Stimulated activated CD4-positive, alpha-beta T cell treated with anti-CD3 and anti-CD28 coated beads, Interleukin-1b, Interleukin-23, amount 100 ng/mL, for 4 hours (primary cell): ENCODE measurements at regions not wholly inside any gene's neighbourhood (a gene's known extent, or its start where the extent isn't known, plus 50 kb on each side); places are given as distances from the start of the nearest gene placed in this dataset.
"Not testable (repeated sequence)": the region's sequence is repeated elsewhere in the genome, so short reads cannot be mapped to it uniquely, and the experiment has no call there.

ENCODE experiments used
- DNase-seq, 2 donors: peaks; one replicate each; pipeline ENCODE4 v3.0.0-alpha.2; 2020; ENCODE audit warnings: low read depth in 2 of 2

GRCh38 chr5:174433098-174433497 is 291.3 kb upstream of the MSX2 start:
- no peak for DNase-seq

- no peak for DNase-seq
Measured at GRCh38 chr5:174436750-174437149, 287.6 kb upstream of the MSX2 start.

DNA sequence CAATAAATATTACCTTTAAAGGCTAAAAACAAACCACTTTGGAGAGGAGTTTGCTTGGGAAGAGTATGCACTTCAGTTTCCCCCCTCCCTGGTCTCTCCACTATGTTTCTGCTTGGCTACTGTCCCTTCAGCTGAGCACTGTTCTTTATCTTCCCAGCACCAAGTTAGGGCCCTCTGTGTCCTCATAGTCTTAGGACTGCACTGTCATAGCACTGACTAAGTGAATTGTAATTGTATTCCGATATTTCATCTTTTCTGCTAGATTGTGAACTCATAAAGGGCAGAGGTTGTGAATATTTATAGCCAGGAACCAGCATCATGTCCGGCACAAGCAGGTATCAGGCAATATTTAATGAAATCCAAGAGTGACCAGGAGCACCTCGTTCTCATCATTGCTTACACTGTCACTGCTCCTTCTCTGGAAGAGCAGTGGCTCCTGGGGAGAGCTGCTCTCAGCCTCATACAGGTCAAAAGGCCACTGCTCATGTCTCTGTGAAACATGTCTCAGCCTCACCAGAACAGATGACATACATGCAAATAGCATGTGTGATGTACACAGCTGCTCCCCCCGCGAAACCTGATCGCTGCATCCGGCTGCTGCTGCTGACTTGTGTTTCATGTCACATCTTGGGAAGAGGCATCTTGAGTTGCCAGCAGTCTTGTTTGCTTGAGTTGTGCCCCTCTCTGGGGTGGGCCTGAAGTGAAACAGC is 279.7 kb upstream of the MSX2 start:
- DNase-seq: no peak

- DNase-seq: no peak
Measured at GRCh38 chr5:174446446-174446845, 277.9 kb upstream of the MSX2 start.

- DNase-seq: no peak
Measured at GRCh38 chr5:174446988-174447387, 277.4 kb upstream of the MSX2 start.

DNA sequence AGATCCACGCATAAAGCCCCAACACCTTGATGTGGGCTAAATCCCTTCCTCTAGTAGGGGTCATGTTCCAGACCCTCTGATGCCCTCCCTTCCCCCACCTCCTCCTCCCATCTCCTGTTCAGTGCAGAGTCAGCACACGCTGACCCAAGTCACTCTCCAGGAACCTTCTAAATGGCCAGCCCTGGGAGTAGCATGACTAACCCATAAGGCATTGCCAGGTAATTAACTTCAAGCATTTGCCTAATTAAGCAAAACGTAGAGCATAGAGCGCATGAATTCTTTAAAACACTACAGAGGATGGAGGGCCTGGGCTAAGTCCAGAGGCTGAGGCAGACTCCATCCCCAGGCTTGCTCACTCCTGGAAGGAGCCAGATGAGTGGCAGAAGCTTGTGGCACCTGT is 276.3 kb upstream of the MSX2 start:
- no peak for DNase-seq

DNA sequence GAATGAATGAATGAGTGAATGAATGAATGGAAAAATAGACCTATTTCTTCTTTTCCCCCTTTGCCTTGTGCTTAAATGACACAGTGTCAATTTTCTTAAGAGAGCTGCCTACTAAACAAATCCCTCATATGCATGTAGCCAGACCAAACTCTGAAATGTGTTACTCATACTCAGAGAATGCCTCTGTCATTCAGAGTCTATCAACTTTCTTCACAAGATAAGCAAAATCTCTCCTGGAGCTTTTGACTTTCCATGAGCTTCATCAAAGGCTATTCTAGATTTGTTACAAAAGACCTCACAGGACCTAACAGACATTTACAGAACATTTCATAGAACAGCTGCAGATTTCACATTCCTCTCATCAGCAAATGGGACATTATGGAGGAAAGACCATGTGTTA is 275.7 kb upstream of the MSX2 start:
- DNase-seq: no peak

DNA sequence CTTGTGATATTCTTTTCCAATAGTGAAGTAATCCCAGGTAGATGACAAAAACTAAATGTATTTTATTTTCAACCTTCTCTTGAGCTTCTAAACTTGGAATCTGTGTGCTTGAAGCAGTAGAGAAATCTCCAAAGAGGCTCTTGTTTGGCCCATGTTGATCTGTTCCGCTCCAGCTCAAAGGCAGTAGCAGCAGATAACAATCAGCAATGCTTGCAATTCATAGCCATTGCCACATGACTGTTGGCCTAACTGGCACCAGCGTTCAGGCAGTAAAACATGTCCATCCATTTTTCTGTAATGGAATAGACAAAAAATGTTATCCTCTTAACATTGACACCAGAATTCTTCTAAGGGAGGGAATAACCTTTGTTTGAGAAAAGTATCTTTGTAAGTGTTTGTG is 270.7 kb upstream of the MSX2 start:
- no peak for DNase-seq

- DNase-seq: no peak
Measured at GRCh38 chr5:174454464-174454863, 269.9 kb upstream of the MSX2 start.

DNA sequence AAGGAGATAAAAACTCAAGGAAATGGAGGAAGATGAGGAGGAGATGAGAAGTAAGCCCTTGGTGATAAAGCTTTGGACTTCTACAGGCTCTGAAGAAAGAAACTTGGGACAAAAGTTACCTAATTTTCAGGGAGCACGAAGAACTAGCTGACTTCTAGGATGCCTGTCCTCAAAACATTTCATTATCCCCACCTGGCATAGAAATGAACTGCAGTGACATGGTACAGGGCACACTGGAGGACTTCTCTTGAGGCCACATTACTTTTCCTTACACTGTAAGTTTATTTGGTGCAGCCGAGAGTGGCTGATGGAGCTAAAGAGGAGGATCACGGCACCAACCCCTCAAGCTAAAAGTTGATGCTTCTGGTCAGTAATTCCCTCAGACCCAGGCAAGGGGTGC is 269.5 kb upstream of the MSX2 start:
- no peak for DNase-seq

GRCh38 chr5:174455301-174455700 is 269.1 kb upstream of the MSX2 start:
- no peak for DNase-seq

DNA sequence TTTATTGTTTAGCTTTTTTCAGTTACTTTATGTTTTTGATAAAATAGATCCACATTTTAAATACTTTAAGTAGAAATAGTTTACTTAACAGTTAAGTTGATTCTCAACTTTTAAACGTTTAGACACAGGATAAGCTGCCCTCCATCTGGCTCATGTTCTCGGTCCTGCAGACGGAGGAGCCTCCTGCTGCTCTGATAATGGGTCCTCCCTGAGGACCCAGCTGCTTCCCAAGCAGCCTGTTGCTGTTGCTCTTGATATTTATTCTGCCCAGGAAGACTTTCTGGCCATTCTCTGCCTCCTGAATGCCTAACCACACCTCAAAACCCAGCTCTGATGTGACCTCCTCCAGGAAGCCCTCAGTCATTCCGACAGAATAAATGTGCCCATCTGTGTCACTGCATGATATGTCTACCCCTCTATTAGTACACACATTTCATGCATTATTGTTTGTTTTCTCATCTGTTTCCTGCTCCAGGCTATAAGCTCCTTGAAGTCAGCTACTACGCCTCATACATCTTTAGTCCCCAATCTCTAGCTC is 267.2 kb upstream of the MSX2 start:
- DNase-seq: no peak

DNA sequence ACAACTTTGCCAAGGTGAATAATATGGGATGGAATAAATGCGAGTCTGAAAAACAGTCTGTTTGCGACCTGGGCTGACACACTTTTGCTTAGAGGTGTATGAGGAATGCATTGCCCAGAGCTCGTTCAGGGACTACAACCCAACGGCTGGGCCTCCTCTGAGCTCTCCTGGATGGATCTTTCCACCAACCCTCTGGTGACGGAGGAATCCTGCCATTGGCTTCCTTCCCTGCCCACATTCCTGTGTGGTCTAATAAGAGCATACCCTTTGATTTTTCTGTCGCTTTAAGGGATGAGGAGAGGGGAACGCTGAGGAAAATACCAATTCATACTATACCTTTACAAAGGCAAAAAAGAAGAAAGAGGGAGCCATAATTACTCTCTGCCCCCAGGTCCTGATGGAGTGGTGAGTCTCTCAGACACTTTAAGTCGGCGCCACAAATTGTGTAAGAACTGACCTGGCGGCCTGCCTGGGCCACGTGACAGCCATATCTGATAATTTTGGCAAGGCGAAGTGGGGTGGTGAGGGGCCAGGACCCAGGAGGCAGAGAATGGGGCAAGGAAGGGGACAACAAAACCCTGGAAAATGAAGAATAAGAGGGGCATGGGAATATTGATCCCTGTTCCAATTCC is 265.2 kb upstream of the MSX2 start:
- DNase-seq: no peak

- no peak for DNase-seq
Measured at GRCh38 chr5:174459832-174460448, 264.4 kb upstream of the MSX2 start.

DNA sequence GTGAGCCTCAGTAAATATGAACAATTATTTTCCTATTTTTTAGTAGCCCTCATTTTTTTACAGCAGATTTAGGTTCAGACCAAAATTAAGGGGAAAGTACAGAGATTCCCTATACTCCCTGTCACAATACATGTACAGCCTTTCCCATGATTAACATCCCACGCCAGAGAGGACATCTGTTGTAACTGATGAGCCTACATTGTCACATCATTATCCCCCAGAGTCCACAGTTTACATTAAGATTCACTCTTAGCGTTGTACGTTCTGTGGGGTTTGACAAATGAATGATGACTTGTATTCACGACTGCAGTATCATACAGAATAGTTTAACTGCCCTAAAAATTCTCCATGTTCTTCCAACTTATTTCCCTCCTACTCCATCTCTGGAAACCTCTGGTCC is 262.3 kb upstream of the MSX2 start:
- DNase-seq: no peak

DNA sequence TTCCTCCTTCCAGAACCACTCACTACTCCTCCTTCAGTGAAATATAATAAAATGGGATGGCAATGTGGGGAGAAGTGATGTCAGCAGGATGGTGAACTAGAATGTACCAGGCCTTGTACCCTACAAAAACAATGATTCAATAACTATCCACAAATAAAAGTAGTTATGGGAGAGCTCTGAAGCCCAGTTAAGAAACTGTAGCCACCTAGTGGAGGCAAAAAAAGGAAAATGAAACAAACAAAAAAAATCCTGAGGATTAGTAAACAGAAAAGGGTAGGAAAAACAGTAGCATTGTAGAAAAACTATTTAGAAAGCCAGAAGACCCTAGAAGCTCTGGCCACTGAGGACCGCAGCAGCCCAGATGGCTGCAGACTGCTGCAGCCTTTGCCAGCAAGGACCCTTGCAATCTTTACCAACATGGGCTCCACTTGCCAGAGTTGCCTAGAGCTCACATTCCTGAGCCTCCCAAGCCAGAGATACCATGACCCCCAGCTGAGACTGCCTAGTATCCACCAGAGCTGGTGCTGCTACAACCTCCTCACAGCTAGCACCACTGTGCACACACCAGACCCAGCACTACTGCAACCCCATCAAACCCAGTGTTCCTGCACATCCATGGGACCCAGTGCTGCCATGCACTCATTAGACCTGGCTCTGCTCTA is 259.7 kb upstream of the MSX2 start:
- DNase-seq: no peak

DNA sequence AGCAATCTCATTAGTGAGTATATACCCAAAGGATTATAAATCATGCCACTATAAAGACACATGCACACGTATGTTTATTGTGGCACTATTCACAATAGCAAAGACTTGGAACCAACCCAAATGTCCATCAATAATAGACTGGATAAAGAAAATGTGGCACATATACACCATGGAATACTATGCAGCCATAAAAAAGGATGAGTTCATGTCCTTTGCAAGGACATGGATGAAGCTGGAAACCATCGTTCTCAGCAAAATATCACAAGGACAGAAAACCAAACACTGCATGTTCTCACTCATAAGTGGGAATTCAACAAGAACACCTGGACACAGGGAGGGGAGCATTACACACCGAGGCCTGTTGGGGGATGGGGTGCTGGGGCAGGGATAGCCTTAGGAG is 252.9 kb upstream of the MSX2 start:
- not testable (repeated sequence) for DNase-seq

DNA sequence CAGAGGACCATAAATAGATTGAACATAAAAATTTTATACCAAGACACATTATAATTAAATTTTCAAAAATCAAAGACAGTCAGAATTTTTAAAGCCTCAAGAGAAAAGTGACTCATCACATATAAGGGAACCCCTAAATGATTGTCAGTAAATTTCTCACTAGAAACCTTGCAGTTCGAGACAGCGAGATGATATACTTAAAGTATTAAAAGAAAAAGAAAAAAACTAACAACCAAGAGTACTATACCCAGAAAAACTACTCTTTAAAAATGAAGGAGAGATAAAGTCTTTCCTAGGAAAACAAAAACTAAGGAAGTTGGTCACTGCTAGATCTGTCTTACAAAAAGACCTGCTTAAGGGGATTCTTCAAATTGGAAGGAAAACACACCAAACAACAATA is 251.4 kb upstream of the MSX2 start:
- DNase-seq: no peak

DNA sequence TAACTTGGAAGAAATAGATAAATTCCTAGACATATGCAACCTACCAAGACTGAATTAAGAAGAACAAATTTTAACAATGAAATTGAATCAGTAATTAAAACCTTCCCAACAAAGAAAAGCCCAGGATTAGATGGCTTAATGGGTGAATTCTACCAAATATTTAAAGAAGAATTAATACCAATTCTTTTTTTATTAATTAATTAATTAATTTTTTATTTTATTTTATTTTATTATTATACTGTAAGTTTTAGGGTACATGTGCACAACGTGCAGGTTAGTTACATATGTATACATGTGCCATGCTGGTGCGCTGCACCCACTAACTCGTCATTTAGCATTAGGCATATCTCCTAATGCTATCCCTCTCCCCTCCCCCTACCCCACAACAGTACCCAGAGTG is 248.4 kb upstream of the MSX2 start:
- DNase-seq: not testable (repeated sequence)

DNA sequence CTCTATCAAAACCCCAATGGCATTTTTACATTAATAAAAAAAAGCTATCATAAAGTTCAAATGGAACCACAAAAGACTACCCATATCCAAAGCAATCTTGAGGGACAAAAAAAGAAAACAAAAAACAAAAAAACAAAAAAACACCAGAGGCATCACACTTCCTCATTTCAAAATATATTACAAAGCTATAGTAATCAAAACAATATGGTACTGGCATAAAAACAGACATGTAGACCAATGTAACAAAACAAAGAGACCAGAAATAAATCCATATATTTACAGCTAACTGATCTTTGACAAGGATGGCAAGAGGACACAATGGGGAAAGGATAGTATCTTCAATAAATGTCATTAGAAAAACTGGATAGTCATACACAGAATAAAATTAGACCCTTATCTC is 245.1 kb upstream of the MSX2 start:
- DNase-seq: no peak

DNA sequence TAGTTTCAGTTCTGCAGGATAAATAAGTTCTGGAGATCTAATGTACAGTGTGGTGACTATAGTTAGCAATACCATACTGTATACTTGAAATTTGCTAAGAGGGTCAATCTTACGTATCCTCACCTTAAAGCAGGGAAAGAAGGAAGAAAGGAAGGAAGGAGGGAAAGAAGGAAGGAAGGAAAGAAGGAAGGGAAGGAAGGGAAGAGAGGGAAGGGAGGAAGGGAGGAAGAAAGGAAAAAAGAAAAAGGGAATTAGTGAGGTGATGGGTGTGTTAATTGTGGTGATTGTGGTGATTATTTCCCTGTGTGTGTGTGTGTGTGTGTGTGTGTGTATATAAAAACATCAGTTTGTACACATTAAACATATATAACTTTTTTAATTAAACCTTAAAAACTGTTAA is 242.6 kb upstream of the MSX2 start:
- no peak for DNase-seq

GRCh38 chr5:174482607-174483024 is 241.8 kb upstream of the MSX2 start:
- no peak for DNase-seq

DNA sequence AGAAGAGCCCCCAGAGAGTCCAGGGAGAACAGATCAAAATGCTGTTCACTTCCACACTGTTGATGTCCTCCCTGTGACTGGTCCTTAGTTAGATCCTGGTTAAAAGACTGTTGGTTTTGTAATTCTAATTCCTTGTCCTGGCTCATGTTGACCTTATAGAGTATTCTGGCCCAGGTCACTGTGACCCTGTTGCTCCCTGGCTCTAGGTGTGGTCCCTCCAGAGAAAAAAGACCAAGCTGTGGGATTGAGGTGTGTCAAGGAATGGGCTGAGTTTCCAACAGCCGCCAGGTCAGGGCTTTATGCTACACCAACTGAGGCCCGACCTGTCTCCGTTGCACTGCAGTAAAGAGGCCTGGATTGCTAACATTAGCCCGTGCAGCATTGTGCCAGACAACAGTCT is 241.0 kb upstream of the MSX2 start:
- DNase-seq: no peak
